ENCODE measurements at regions not wholly inside any gene's neighbourhood (a gene's known extent, or its start where the extent isn't known, plus 50 kb on each side); places are given as distances from the start of the nearest gene placed in this dataset.

DNA sequence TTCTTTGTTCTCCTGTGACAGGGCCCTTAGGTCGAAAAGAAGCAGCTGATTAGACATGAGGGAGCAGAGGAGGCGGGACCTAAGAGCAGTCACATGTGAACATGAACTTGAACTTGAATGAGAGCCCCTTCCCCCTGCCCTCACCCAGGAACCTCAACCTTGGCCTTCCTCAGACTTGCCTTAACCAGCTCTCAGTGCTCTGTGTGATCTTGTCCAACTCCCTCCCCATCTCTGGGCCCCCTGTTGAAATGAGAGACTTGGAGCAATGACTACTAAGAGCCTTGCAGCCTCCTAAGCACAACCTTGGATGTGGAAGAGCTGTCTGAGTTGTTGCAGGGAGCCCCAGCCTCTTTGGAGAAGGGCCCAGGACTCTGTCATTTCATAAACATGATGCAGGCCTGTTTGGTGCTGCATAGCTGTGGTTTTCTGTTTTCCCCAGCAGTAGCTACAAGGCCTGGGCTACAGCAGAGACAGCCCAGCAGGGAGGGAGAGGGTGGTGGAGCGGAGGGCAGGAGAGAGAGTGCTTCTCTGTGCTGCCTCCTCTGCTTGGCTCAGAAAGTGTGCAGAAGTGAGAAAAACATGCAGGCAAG is 123.9 kb upstream of the ZMIZ1 start:
- H4K20me1 ChIP-seq (ENCODE audit: insufficient read depth) = no peaks in the 10 kb centered on the region
- CTCF ChIA-PET = no interaction called here
- no TSS peak for BruUV-seq (replicated peaks)
- TF ChIP-seq, protein P1, sequence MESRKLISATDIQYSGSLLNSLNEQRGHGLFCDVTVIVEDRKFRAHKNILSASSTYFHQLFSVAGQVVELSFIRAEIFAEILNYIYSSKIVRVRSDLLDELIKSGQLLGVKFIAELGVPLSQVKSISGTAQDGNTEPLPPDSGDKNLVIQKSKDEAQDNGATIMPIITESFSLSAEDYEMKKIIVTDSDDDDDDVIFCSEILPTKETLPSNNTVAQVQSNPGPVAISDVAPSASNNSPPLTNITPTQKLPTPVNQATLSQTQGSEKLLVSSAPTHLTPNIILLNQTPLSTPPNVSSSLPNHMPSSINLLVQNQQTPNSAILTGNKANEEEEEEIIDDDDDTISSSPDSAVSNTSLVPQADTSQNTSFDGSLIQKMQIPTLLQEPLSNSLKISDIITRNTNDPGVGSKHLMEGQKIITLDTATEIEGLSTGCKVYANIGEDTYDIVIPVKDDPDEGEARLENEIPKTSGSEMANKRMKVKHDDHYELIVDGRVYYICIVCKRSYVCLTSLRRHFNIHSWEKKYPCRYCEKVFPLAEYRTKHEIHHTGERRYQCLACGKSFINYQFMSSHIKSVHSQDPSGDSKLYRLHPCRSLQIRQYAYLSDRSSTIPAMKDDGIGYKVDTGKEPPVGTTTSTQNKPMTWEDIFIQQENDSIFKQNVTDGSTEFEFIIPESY (IDR thresholded peaks at IDR 0.05; ENCODE audit: extremely low read depth, insufficient replicate concordance, low read length) = no peak
- no peak for TF ChIP-seq SRF (IDR thresholded peaks at IDR 0.05; ENCODE audit: low read depth)
- TF ChIP-seq, protein P2, sequence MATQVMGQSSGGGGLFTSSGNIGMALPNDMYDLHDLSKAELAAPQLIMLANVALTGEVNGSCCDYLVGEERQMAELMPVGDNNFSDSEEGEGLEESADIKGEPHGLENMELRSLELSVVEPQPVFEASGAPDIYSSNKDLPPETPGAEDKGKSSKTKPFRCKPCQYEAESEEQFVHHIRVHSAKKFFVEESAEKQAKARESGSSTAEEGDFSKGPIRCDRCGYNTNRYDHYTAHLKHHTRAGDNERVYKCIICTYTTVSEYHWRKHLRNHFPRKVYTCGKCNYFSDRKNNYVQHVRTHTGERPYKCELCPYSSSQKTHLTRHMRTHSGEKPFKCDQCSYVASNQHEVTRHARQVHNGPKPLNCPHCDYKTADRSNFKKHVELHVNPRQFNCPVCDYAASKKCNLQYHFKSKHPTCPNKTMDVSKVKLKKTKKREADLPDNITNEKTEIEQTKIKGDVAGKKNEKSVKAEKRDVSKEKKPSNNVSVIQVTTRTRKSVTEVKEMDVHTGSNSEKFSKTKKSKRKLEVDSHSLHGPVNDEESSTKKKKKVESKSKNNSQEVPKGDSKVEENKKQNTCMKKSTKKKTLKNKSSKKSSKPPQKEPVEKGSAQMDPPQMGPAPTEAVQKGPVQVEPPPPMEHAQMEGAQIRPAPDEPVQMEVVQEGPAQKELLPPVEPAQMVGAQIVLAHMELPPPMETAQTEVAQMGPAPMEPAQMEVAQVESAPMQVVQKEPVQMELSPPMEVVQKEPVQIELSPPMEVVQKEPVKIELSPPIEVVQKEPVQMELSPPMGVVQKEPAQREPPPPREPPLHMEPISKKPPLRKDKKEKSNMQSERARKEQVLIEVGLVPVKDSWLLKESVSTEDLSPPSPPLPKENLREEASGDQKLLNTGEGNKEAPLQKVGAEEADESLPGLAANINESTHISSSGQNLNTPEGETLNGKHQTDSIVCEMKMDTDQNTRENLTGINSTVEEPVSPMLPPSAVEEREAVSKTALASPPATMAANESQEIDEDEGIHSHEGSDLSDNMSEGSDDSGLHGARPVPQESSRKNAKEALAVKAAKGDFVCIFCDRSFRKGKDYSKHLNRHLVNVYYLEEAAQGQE (IDR thresholded peaks at IDR 0.05; ENCODE audit: low read depth) = no peak
- TF ChIP-seq EGR1 (IDR thresholded peaks at IDR 0.05; ENCODE audit: low read depth) = no peak
- TF ChIP-seq POLR2AphosphoS5 (IDR thresholded peaks at IDR 0.05; ENCODE audit: low read depth, low read length) = no peak
- TF ChIP-seq YY1 (IDR thresholded peaks at IDR 0.05; ENCODE audit: extremely low read depth, insufficient replicate concordance, low read depth, low read length) = no peak
- TF ChIP-seq, protein P3, sequence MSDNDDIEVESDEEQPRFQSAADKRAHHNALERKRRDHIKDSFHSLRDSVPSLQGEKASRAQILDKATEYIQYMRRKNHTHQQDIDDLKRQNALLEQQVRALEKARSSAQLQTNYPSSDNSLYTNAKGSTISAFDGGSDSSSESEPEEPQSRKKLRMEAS (IDR thresholded peaks at IDR 0.05) = no peak
- H3K9me2 ChIP-seq (ENCODE audit: insufficient read depth) = no peaks in the 10 kb centered on the region
- H3K27me3 ChIP-seq (ENCODE audit: insufficient read depth, low read length) = no peaks in the 10 kb centered on the region
- no peaks in the 10 kb centered on the region for H3K79me2 ChIP-seq (ENCODE audit: insufficient read depth, low read length)
- H3K4me3 ChIP-seq (replicated peaks in 1 of 2; ENCODE audit: low read depth in 1 of 2, low read length in 2 of 2) = no peak overlapping the region
- H3K4me1 ChIP-seq (ENCODE audit: control insufficient read depth in 1 of 2, insufficient read depth in 2 of 2, low read length in 2 of 2) = peaks cover 0 to 4% of the 10 kb centered on the region in 2 experiments; a peak in 1 of 4 replicates
- intact Hi-C loops (cut with micrococcal nuclease) = no loop called here
- RAD21 ChIA-PET (ENCODE audit: low non-redundant PET in 1 of 2, low total read pairs in 2 of 2, uncharacterized antibody in 2 of 2, unreplicated experiment in 2 of 2) = interaction anchor here in 1 of 2 experiments (1.4 kb wide), 1 partner anchor 30 kb away, joined by 3 read pairs; no protein-coding TSS in a partner anchor
- ATAC-seq (no peak), DNase-seq (ENCODE audit: low read depth, low spot score) (no peak)
- no peak overlapping the region for H3K4me2 ChIP-seq (ENCODE audit: low read length)
- H3K9me3 ChIP-seq (ENCODE audit: control insufficient read depth in 1 of 2, insufficient read depth in 1 of 2, low read depth in 1 of 2, low read length in 2 of 2) = no peaks in the 10 kb centered on the region
- no peaks in the 10 kb centered on the region for H3K36me3 ChIP-seq (ENCODE audit: control insufficient read depth in 1 of 2, insufficient read depth in 2 of 2, low read length in 2 of 2)
- POLR2A ChIA-PET = no interaction called here
- no peak overlapping the region for H3K9ac ChIP-seq (ENCODE audit: low read length)
- H3K27ac ChIP-seq (ENCODE audit: low read depth, low read length) = no peak overlapping the region
- H2AFZ ChIP-seq (ENCODE audit: low read depth, low read length, poor library complexity, severe bottlenecking) = no peak overlapping the region

All from HCT116 (cell line).